H1 (cell line): ENCODE measurements at regions not wholly inside any gene's neighbourhood (a gene's known extent, or its start where the extent isn't known, plus 50 kb on each side); places are given as distances from the start of the nearest gene placed in this dataset.

Experiments used
- CTCF ChIA-PET: fragments of 300-600 bp; sonication (Branson Sonifier 250); formaldehyde crosslinking; loops from one replicate; lab custom pipeline; 2021; ENCODE audit not compliant: partially characterized antibody; lab: Charles Lee
- POLR2A ChIA-PET: fragments of 300-600 bp; sonication (Branson Sonifier 250); formaldehyde crosslinking; loops from one replicate; lab custom pipeline; 2021; ENCODE audit warnings: inconsistent platforms; ENCODE audit not compliant: partially characterized antibody; lab: Charles Lee
- DNase-seq, 2 experiments: peaks; one replicate each; pipeline versions ENCODE4 v3.0.0 to v3.0.0-alpha.2; 2010 to 2022; ENCODE audit warnings: low spot score in 2 of 2, low read depth in 1 of 2, mixed read lengths in 1 of 2
- FAIRE-seq: peaks from 2 replicates; lab custom pipeline; 2011; peaks lifted over from hg19 to GRCh38; lab: Jason Lieb, UNC
- H2AFZ ChIP-seq: 2 replicates; pipeline ENCODE4 v1.8.1; 2012; ENCODE audit warnings: low read length, inconsistent platforms
- H2AK5ac ChIP-seq: 2 replicates; pipeline ENCODE4 v1.6.1; 2013; ENCODE audit warnings: low read depth, low read length
- H2BK120ac ChIP-seq: replicated peaks from 2 replicates; pipeline ENCODE3; 2013; ENCODE audit warnings: low read depth, low read length, inconsistent platforms
- H2BK12ac ChIP-seq: 2 replicates; pipeline ENCODE4 v1.6.1; 2013; ENCODE audit warnings: low read depth, low read length
- H2BK15ac ChIP-seq: 2 replicates; pipeline ENCODE4 v1.6.1; 2013; ENCODE audit warnings: low read length
- H2BK20ac ChIP-seq: 2 replicates; pipeline ENCODE4 v1.6.1; 2013; ENCODE audit warnings: low read length
- H2BK5ac ChIP-seq: 2 replicates; pipeline ENCODE4 v1.6.1; 2013; ENCODE audit warnings: low read depth, low read length
- H3K14ac ChIP-seq: 2 replicates; pipeline ENCODE4 v1.6.1; 2013; ENCODE audit warnings: inconsistent platforms; ENCODE audit not compliant: insufficient read length
- H3K18ac ChIP-seq: 2 replicates; pipeline ENCODE4 v1.6.1; 2013; ENCODE audit warnings: low read length; ENCODE audit errors: extremely low read depth
- H3K23ac ChIP-seq: 2 replicates; pipeline ENCODE4 v1.6.1; 2013; ENCODE audit warnings: inconsistent platforms; ENCODE audit not compliant: insufficient read length
- H3K23me2 ChIP-seq: 2 replicates; pipeline ENCODE4 v1.6.1; 2013; ENCODE audit warnings: low read depth, low read length
- H3K27ac ChIP-seq: 2 replicates; pipeline ENCODE4 v1.6.1; 2011; ENCODE audit warnings: low read depth, low read length, inconsistent platforms
- H3K27me3 ChIP-seq, 4 experiments: replicated peaks in 1 of 4; 1 replicate in 1 of 4; 2 replicates in 3 of 4; pipeline versions ENCODE4 v1.6.1 to v1.8.1; 2011 to 2013; ENCODE audit warnings: low read length in 3 of 4, mild to moderate bottlenecking in 3 of 4, inconsistent platforms in 2 of 4, mixed read lengths in 2 of 4, moderate library complexity in 1 of 4; ENCODE audit not compliant: control insufficient read depth in 3 of 4, insufficient read depth in 3 of 4; ENCODE audit errors: extremely low read depth in 1 of 4
- H3K36me3 ChIP-seq, 4 experiments: 2 replicates each; pipeline versions ENCODE4 v1.6.1 to v1.8.1; 2011 to 2013; ENCODE audit warnings: mild to moderate bottlenecking in 4 of 4, low read length in 3 of 4, moderate library complexity in 2 of 4, control low read depth in 1 of 4, inconsistent platforms in 1 of 4; ENCODE audit not compliant: insufficient read depth in 4 of 4, control insufficient read depth in 2 of 4
- H3K4ac ChIP-seq: replicated peaks from 2 replicates; pipeline ENCODE3; 2013; ENCODE audit warnings: low read length, low read depth, mixed read lengths, inconsistent platforms; ENCODE audit not compliant: insufficient read length
- H3K4me1 ChIP-seq, 4 experiments: replicated peaks in 1 of 4; 1 replicate in 1 of 4; 2 replicates in 3 of 4; pipeline versions ENCODE4 v1.6.1 to v1.8.1; 2011 to 2013; ENCODE audit warnings: low read length in 3 of 4, inconsistent platforms in 2 of 4, mixed read lengths in 1 of 4; ENCODE audit not compliant: insufficient read depth in 4 of 4, control insufficient read depth in 3 of 4
- H3K4me2 ChIP-seq, 2 experiments: 2 replicates each; pipeline versions ENCODE4 v1.6.1 to v1.8.1; 2011 to 2013; ENCODE audit warnings: low read depth in 2 of 2, low read length in 2 of 2, control low read depth in 1 of 2, inconsistent platforms in 1 of 2, mild to moderate bottlenecking in 1 of 2; ENCODE audit not compliant: insufficient read depth in 1 of 2
- H3K4me3 ChIP-seq, 4 experiments: fragments of 200-600, 300-600 bp in 1 of 4; sonication (generic), shearing (Covaris generic), sonication (Bioruptor Twin) in 1 of 4; 2 replicates each; pipeline versions ENCODE4 v1.5.1 to v1.8.1; 2011 to 2016; ENCODE audit warnings: low read length in 4 of 4, low read depth in 3 of 4, control low read depth in 2 of 4, inconsistent platforms in 2 of 4, mild to moderate bottlenecking in 2 of 4, mixed read lengths in 1 of 4, moderate library complexity in 1 of 4; ENCODE audit not compliant: insufficient read depth in 2 of 4; ENCODE audit errors: extremely low read depth in 1 of 4
- H3K56ac ChIP-seq: replicated peaks from 2 replicates; pipeline ENCODE3; 2013; ENCODE audit warnings: low read depth, mild to moderate bottlenecking, mixed read lengths, low read length, inconsistent platforms; ENCODE audit not compliant: insufficient read length
- H3K79me1 ChIP-seq: 2 replicates; pipeline ENCODE4 v1.6.1; 2013; ENCODE audit warnings: low read depth, low read length, control low read depth
- H3K79me2 ChIP-seq, 2 experiments: 2 replicates each; pipeline versions ENCODE4 v1.6.1 to v1.8.1; 2012 to 2013; ENCODE audit warnings: low read length in 2 of 2, mild to moderate bottlenecking in 2 of 2, inconsistent platforms in 1 of 2; ENCODE audit not compliant: insufficient read depth in 2 of 2, control insufficient read depth in 1 of 2
- H3K9ac ChIP-seq, 4 experiments: replicated peaks in 1 of 4; 1 replicate in 1 of 4; 2 replicates in 3 of 4; pipeline versions ENCODE4 v1.6.1 to v1.8.1; 2011 to 2013; ENCODE audit warnings: low read depth in 3 of 4, low read length in 3 of 4, control low read depth in 2 of 4, mild to moderate bottlenecking in 2 of 4, moderate library complexity in 2 of 4, inconsistent platforms in 1 of 4; ENCODE audit errors: extremely low read depth in 1 of 4
- H3K9me3 ChIP-seq, 2 experiments: 2 replicates each; pipeline versions ENCODE4 v1.6.1 to v1.8.1; 2012 to 2013; ENCODE audit warnings: mild to moderate bottlenecking in 2 of 2, moderate library complexity in 2 of 2, control low read depth in 1 of 2, inconsistent platforms in 1 of 2, low read depth in 1 of 2, low read length in 1 of 2, mixed read lengths in 1 of 2; ENCODE audit not compliant: insufficient read depth in 2 of 2
- H4K20me1 ChIP-seq, 2 experiments: replicated peaks in 1 of 2; 2 replicates each; pipeline versions ENCODE3 to v1.8.1; 2011 to 2013; ENCODE audit warnings: inconsistent platforms in 2 of 2, low read length in 2 of 2, mild to moderate bottlenecking in 1 of 2; ENCODE audit not compliant: insufficient read depth in 2 of 2, control insufficient read depth in 1 of 2
- H4K5ac ChIP-seq: 2 replicates; pipeline ENCODE4 v1.6.1; 2013; ENCODE audit warnings: low read length, low read depth, mixed read lengths, inconsistent platforms; ENCODE audit not compliant: insufficient read length
- H4K8ac ChIP-seq: 2 replicates; pipeline ENCODE4 v1.8.0; 2013; ENCODE audit warnings: mild to moderate bottlenecking, moderate library complexity, low read length, inconsistent platforms; ENCODE audit not compliant: insufficient read depth; ENCODE audit errors: extremely low read depth
- H4K91ac ChIP-seq: replicated peaks from 2 replicates; pipeline ENCODE3; 2013; ENCODE audit warnings: low read length, mixed read lengths, inconsistent platforms; ENCODE audit not compliant: insufficient read length
- CHD2 ChIP-seq: IDR thresholded peaks from 2 replicates; pipeline ENCODE4 v1.6.1; 2012; ENCODE audit warnings: low read length, improper control_type of control experiment
- WGBS, 2 experiments: shearing (Covaris generic) in 1 of 2; methylation state at CpG; one replicate each; pipeline versions ENCODE4 v1.1.6 to v1.1.7; 2013 to 2015; ENCODE audit warnings: low lambda C conversion rate in 2 of 2, mixed read lengths in 2 of 2, inconsistent platforms in 1 of 2, low coverage in 1 of 2, missing lambda C conversion rate in 1 of 2; ENCODE audit not compliant: insufficient replicate concordance in 2 of 2, insufficient coverage in 1 of 2, insufficient read length in 1 of 2; ENCODE audit errors: extremely low coverage in 1 of 2, missing lambda C conversion rate in 1 of 2; 5-methylcytosine and 5-hydroxymethylcytosine counted together

DNA sequence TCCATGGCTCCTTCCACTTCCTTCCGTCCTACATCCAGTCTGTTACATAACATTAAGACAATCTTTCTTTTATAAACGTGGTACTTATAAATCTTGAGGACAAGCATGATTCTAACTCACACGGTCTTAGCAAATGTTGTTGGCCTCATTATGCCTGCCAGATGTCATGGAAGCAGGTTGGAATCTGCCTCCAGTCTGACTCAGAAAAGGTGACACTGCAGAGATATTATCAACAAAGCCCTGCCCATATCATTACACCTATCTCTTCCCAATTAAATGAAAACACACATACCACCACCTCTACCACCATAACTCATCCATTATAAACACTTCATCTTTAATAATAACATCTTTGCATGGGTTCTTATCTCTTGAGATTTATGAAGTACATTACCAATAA is 334.7 kb upstream of the CHAC2 start:
- no peak overlapping the region; the same call in 1 of the 2 replicates for H2BK20ac ChIP-seq
- H4K91ac ChIP-seq = peak overlapping the region; percentile 14
- H3K18ac ChIP-seq = no peak overlapping the region
- H3K79me2 ChIP-seq = no peaks in the 10 kb centered on the region
- no peak overlapping the region for H3K9ac ChIP-seq
- H3K27me3 ChIP-seq = no peaks in the 10 kb centered on the region
- 0 out of 2 replicates have a peak overlapping the region, but pooled peaks have one; percentile 10 for H2BK12ac ChIP-seq
- H2BK5ac ChIP-seq = no peak overlapping the region
- no peaks in the 10 kb centered on the region for H3K79me1 ChIP-seq
- no peaks in the 10 kb centered on the region for H4K20me1 ChIP-seq
- no peak overlapping the region for H3K4me3 ChIP-seq
- whole genome bisulfite sequencing, 2 experiments = 89% methylated on average over 3 of the region's 3 CpGs; no CpG with 5 or more reads in 1 of the 2 experiments
- H3K36me3 ChIP-seq = no peaks in the 10 kb centered on the region
- no peak overlapping the region for H2AFZ ChIP-seq
- no peak overlapping the region for H3K23ac ChIP-seq
- ChIA-PET CTCF (no interaction called here), POLR2A (no interaction called here)
- H3K4me1 ChIP-seq = peaks cover 0 to 18% (median 5%) of the 10 kb centered on the region in 4 experiments; a peak in 4 of 7 replicates
- H2BK15ac ChIP-seq = no peak overlapping the region
- no peak overlapping the region for H4K5ac ChIP-seq
- H3K4me2 ChIP-seq = no peak overlapping the region
- no peak overlapping the region for H3K27ac ChIP-seq
- FAIRE-seq = no peak
- no peak overlapping the region for H3K4ac ChIP-seq
- H3K14ac ChIP-seq = no peak overlapping the region
- H4K8ac ChIP-seq = no peak overlapping the region
- no peak for DNase-seq
- H3K23me2 ChIP-seq = no peaks in the 10 kb centered on the region
- H3K56ac ChIP-seq = no peak overlapping the region
- no peak overlapping the region for H2AK5ac ChIP-seq
- no peak overlapping the region for H2BK120ac ChIP-seq
- H3K9me3 ChIP-seq = no peaks in the 10 kb centered on the region
- no peak for TF ChIP-seq CHD2
